OCI-LY1 (cell line): ENCODE measurements at regions not wholly inside any gene's neighbourhood (a gene's known extent, or its start where the extent isn't known, plus 50 kb on each side); places are given as distances from the start of the nearest gene placed in this dataset.

Experiments used
- H2AFZ ChIP-seq: fragments of 200-600 bp; sonication (generic), shearing (Covaris generic); 2 replicates; pipeline ENCODE4 v1.6.0; 2014; ENCODE audit warnings: antibody characterized with exemption, mild to moderate bottlenecking, low read length
- H3F3A ChIP-seq: fragments of 200-600 bp; sonication (generic), shearing (Covaris generic); 2 replicates; pipeline ENCODE4 v1.6.0; 2014; ENCODE audit warnings: mild to moderate bottlenecking, antibody characterized with exemption, low read length, moderate library complexity; ENCODE audit not compliant: insufficient read depth
- H3K27ac ChIP-seq: fragments of 200-600 bp; sonication (generic); 2 replicates; pipeline ENCODE4 v1.5.1; 2014; ENCODE audit warnings: low read length, mixed run types, mild to moderate bottlenecking, low read depth; ENCODE audit not compliant: poor library complexity, severe bottlenecking
- H3K27me3 ChIP-seq: fragments of 200-600 bp; sonication (generic); 2 replicates; pipeline ENCODE4 v1.6.0; 2014; ENCODE audit warnings: antibody characterized with exemption, mild to moderate bottlenecking, low read length, moderate library complexity; ENCODE audit not compliant: insufficient read depth
- H3K36me3 ChIP-seq: fragments of 200-600 bp; sonication (generic); 2 replicates; pipeline ENCODE4 v1.6.1; 2014; ENCODE audit warnings: mild to moderate bottlenecking, antibody characterized with exemption, low read length, moderate library complexity, mixed read lengths; ENCODE audit not compliant: insufficient read depth
- H3K4me1 ChIP-seq: fragments of 200-600 bp; sonication (generic); 2 replicates; pipeline ENCODE4 v1.5.1; 2014; ENCODE audit warnings: mild to moderate bottlenecking, low read length, moderate library complexity; ENCODE audit not compliant: insufficient read depth, severe bottlenecking
- H3K4me2 ChIP-seq: fragments of 200-600 bp; sonication (generic), shearing (Covaris generic); 2 replicates; pipeline ENCODE4 v1.6.1; 2014; ENCODE audit warnings: low read length
- H3K4me3 ChIP-seq: fragments of 200-600 bp; sonication (generic); 2 replicates; pipeline ENCODE4 v1.5.1; 2014; ENCODE audit warnings: low read length, low read depth, mild to moderate bottlenecking, mixed read lengths; ENCODE audit not compliant: poor library complexity, severe bottlenecking
- H3K79me2 ChIP-seq: fragments of 200-600 bp; shearing (Covaris generic); 2 replicates; pipeline ENCODE4 v1.6.1; 2016; ENCODE audit warnings: mixed run types, low read length, mixed read lengths; ENCODE audit not compliant: insufficient read depth
- H3K9ac ChIP-seq: fragments of 200-600 bp; sonication (generic), shearing (Covaris generic); 2 replicates; pipeline ENCODE4 v1.6.1; 2014; ENCODE audit warnings: mild to moderate bottlenecking, low read length, mixed read lengths
- H3K9me2 ChIP-seq: fragments of 200-600 bp; sonication (generic), shearing (Covaris generic); 2 replicates; pipeline ENCODE4 v1.6.1; 2014; ENCODE audit warnings: low read depth, mild to moderate bottlenecking, low read length, mixed read lengths
- H3K9me3 ChIP-seq: fragments of 200-600 bp; shearing (Covaris generic); 2 replicates; pipeline ENCODE4 v1.6.1; 2014; ENCODE audit warnings: low read length, mixed read lengths
- H4K20me1 ChIP-seq: fragments of 200-600 bp; sonication (generic), shearing (Covaris generic); 2 replicates; pipeline ENCODE4 v1.6.0; 2016; ENCODE audit warnings: mild to moderate bottlenecking, low read length; ENCODE audit not compliant: insufficient read depth
- EZH2 ChIP-seq: fragments of 200-600 bp; sonication (generic), shearing (Covaris generic); IDR thresholded peaks from 2 replicates; pipeline ENCODE4 v1.8.0; 2017; ENCODE audit warnings: borderline replicate concordance, mixed run types, mild to moderate bottlenecking, antibody characterized with exemption, low read length, moderate library complexity, mixed read lengths
- TF ChIP-seq, protein P1 (sequence below): fragments of 200-600 bp; sonication (generic), shearing (Covaris generic); IDR thresholded peaks from 2 replicates; pipeline ENCODE4 v1.5.1; 2017; ENCODE audit warnings: mild to moderate bottlenecking, antibody characterized with exemption, low read length, moderate library complexity, mixed read lengths

DNA sequence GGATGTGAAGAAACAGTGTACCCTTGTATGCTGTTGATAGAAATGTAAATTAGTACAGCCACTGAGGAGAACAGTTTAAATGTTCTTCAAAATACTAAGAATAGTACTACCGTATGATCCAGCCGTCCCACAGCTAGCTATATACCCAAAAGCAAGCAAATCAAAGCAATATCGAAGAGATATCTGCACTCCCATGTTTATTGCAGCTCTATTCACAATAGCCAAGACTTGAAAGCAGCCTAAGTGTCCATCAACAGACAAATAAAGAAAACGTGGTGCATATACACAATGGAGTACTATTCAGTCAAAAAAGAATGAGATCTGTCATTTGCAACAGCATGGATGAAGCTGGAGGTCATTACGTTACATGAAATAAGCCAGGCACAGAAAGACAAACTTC is 88.5 kb upstream of the SLC38A4 start:
- Histone ChIP-seq H3K4me3 (no peak overlapping the region), H3K4me1 (no peaks in the 10 kb centered on the region), H3K4me2 (no peak overlapping the region), H3K9me3 (no peaks in the 10 kb centered on the region), H4K20me1 (no peaks in the 10 kb centered on the region), H3K27me3 (no peaks in the 10 kb centered on the region), H3K27ac (no peak overlapping the region), H3K9ac (no peak overlapping the region), H3K79me2 (no peaks in the 10 kb centered on the region), H3K36me3 (no peaks in the 10 kb centered on the region), H2AFZ (no peak overlapping the region), H3K9me2 (no peaks in the 10 kb centered on the region), H3F3A (no peaks in the 10 kb centered on the region)
- no peak for TF ChIP-seq EZH2
- TF ChIP-seq, protein P1, sequence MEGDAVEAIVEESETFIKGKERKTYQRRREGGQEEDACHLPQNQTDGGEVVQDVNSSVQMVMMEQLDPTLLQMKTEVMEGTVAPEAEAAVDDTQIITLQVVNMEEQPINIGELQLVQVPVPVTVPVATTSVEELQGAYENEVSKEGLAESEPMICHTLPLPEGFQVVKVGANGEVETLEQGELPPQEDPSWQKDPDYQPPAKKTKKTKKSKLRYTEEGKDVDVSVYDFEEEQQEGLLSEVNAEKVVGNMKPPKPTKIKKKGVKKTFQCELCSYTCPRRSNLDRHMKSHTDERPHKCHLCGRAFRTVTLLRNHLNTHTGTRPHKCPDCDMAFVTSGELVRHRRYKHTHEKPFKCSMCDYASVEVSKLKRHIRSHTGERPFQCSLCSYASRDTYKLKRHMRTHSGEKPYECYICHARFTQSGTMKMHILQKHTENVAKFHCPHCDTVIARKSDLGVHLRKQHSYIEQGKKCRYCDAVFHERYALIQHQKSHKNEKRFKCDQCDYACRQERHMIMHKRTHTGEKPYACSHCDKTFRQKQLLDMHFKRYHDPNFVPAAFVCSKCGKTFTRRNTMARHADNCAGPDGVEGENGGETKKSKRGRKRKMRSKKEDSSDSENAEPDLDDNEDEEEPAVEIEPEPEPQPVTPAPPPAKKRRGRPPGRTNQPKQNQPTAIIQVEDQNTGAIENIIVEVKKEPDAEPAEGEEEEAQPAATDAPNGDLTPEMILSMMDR = no peak

DNA sequence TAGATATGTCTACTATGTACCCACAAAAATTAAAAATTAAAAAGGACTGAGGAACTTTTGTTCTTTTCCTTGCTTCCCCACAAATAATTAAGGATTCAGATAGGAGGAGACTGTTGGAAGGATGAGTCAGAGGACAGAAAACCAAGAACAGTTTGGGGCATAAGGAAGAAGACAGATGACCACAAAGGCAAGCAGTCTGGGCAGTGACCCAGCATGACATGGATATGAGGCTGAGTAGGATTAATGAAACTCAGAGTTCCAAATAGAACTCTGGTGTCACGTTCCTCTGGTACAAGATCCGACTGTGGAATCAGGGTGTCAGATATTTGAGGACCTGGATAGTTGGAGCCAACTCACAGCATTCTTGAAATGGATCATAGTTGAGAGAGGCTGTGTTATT is 89.3 kb upstream of the SLC38A4 start:
- Histone ChIP-seq H3K9me3 (no peaks in the 10 kb centered on the region), H3F3A (no peaks in the 10 kb centered on the region), H3K27me3 (no peaks in the 10 kb centered on the region), H3K9me2 (no peaks in the 10 kb centered on the region), H3K4me1 (no peaks in the 10 kb centered on the region), H3K27ac (no peak overlapping the region), H4K20me1 (no peaks in the 10 kb centered on the region), H3K4me3 (no peak overlapping the region), H3K9ac (no peak overlapping the region), H3K36me3 (no peaks in the 10 kb centered on the region), H3K79me2 (no peaks in the 10 kb centered on the region), H3K4me2 (no peak overlapping the region), H2AFZ (no peak overlapping the region)
- TF ChIP-seq, protein P1 = no peak
- TF ChIP-seq EZH2 = no peak

GRCh38 chr12:46915836-46916235 is 90.0 kb upstream of the SLC38A4 start:
- Histone ChIP-seq H3K4me3 (no peak overlapping the region), H3K79me2 (no peaks in the 10 kb centered on the region), H3K4me2 (no peak overlapping the region), H3K4me1 (no peaks in the 10 kb centered on the region), H2AFZ (no peak overlapping the region), H3K27me3 (no peaks in the 10 kb centered on the region), H3K36me3 (no peaks in the 10 kb centered on the region), H3F3A (no peaks in the 10 kb centered on the region), H3K9ac (no peak overlapping the region), H3K27ac (no peak overlapping the region), H3K9me2 (no peaks in the 10 kb centered on the region), H4K20me1 (no peaks in the 10 kb centered on the region), H3K9me3 (no peaks in the 10 kb centered on the region)
- TF ChIP-seq EZH2 = no peak
- TF ChIP-seq, protein P1 = no peak
